Tibial artery (tissue), 4 donors: ENCODE measurements at regions not wholly inside any gene's neighbourhood (a gene's known extent, or its start where the extent isn't known, plus 50 kb on each side); places are given as distances from the start of the nearest gene placed in this dataset.

ENCODE experiments used
- DNase-seq, 2 donors: peaks; one replicate each; pipeline ENCODE4 v3.0.0-alpha.2; 2019
- H3K27ac ChIP-seq, 2 donors: fragments of 200-600 bp; sonication (generic) in 1 of 2; 1 replicate in 1 of 2; 2 replicates in 1 of 2; pipeline ENCODE4 v1.5.1; 2018 to 2019; ENCODE audit warnings: mild to moderate bottlenecking in 1 of 2
- H3K27me3 ChIP-seq, 2 donors: fragments of 200-600 bp; sonication (generic) in 1 of 2; one replicate each; pipeline versions ENCODE4 v1.5.1 to v1.6.0; 2016 to 2019
- H3K36me3 ChIP-seq, 3 donors: fragments of 200-600 bp; sonication (generic) in 2 of 3; one replicate each; pipeline ENCODE4 v1.5.1; 2016 to 2019; ENCODE audit warnings: mild to moderate bottlenecking in 2 of 3
- H3K4me1 ChIP-seq, 4 donors: fragments of 200-600 bp; sonication (generic) in 2 of 4; 1 replicate in 3 of 4; 2 replicates in 1 of 4; pipeline ENCODE4 v1.5.1; 2016 to 2019
- H3K4me3 ChIP-seq, 2 donors: fragments of 200-600 bp; sonication (generic) in 1 of 2; 1 replicate in 1 of 2; 2 replicates in 1 of 2; pipeline ENCODE4 v1.5.1; 2018 to 2019; ENCODE audit warnings: mild to moderate bottlenecking in 2 of 2
- H3K9me3 ChIP-seq, 3 donors: fragments of 200-600 bp; sonication (generic) in 1 of 3; one replicate each; pipeline ENCODE4 v1.5.1; 2016 to 2019
- CTCF ChIP-seq, 2 experiments: fragments of 200-600 bp in 1 of 2; fragments of 450-650 bp in 1 of 2; IDR thresholded peaks; one replicate each; pipeline ENCODE4 v1.5.1; 2017 to 2019; ENCODE audit warnings: antibody characterized with exemption in 2 of 2, mild to moderate bottlenecking in 1 of 2, moderate library complexity in 1 of 2
- intact Hi-C: fragments of 100-400 bp; cut with DNase I; formaldehyde crosslinking; loops from one replicate; pipeline ENCODE4 v1.15.0; 2023; ENCODE audit warnings: low total_unique reads

GRCh38 chr22:49152939-49153770, 674.5 kb downstream of the BRD1 start:
- intact Hi-C loops = no loop called here
- Histone ChIP-seq H3K27me3 (peaks cover 0 to 58% of the 10 kb centered on the region in 2 donors), H3K9me3 (no peaks in the 10 kb centered on the region), H3K4me3 (no peak overlapping the region), H3K4me1 (no peaks in the 10 kb centered on the region), H3K36me3 (no peaks in the 10 kb centered on the region), H3K27ac (no peak overlapping the region)
- peak in 1 of 2 donors; percentile 17 for DNase-seq
- TF ChIP-seq CTCF (IDR thresholded peaks at IDR 0.05) = no peak

GRCh38 chr22:49152127-49152938, 675.3 kb downstream of the BRD1 start:
- no peak overlapping the region for H3K27ac ChIP-seq
- H3K4me1 ChIP-seq = no peaks in the 10 kb centered on the region
- TF ChIP-seq CTCF (IDR thresholded peaks at IDR 0.05) = no peak
- H3K9me3 ChIP-seq = no peaks in the 10 kb centered on the region
- no peak for DNase-seq
- no peaks in the 10 kb centered on the region for H3K36me3 ChIP-seq
- peaks cover 0 to 54% of the 10 kb centered on the region in 2 donors for H3K27me3 ChIP-seq
- intact Hi-C loops = no loop called here
- H3K4me3 ChIP-seq = no peak overlapping the region

GRCh38 chr22:49151256-49152126, 676.2 kb downstream of the BRD1 start:
- Histone ChIP-seq H3K27me3 (peaks cover 0 to 61% of the 10 kb centered on the region in 2 donors), H3K4me3 (no peak overlapping the region), H3K36me3 (no peaks in the 10 kb centered on the region), H3K9me3 (no peaks in the 10 kb centered on the region), H3K27ac (no peak overlapping the region), H3K4me1 (no peaks in the 10 kb centered on the region)
- no peak for DNase-seq
- no peak for TF ChIP-seq CTCF (IDR thresholded peaks at IDR 0.05)
- intact Hi-C loops = no loop called here

GRCh38 chr22:49150801-49151221, 676.9 kb downstream of the BRD1 start:
- Histone ChIP-seq H3K4me3 (no peak overlapping the region), H3K27me3 (peaks cover 0 to 61% of the 10 kb centered on the region in 2 donors), H3K4me1 (no peaks in the 10 kb centered on the region), H3K36me3 (no peaks in the 10 kb centered on the region), H3K27ac (no peak overlapping the region), H3K9me3 (no peaks in the 10 kb centered on the region)
- intact Hi-C loops = no loop called here
- no peak for TF ChIP-seq CTCF (IDR thresholded peaks at IDR 0.05)
- DNase-seq = no peak
